Naive B cell (primary cell): ENCODE measurements at regions not wholly inside any gene's neighbourhood (a gene's known extent, or its start where the extent isn't known, plus 50 kb on each side); places are given as distances from the start of the nearest gene placed in this dataset.

Source experiments
- ATAC-seq, 2 donors: fragments of 150-1000 bp; cut with Tn5 transposase; 2 replicates each; pipeline ENCODE4 v1.10.0; 2021; ENCODE audit warnings: low read depth in 2 of 2, mild to moderate bottlenecking in 2 of 2, moderate library complexity in 2 of 2
- DNase-seq: peaks from one replicate; pipeline ENCODE4 v3.0.0; 2022
- H3K27ac Mint-ChIP-seq, 6 donors: one replicate each; pipeline ENCODE4 v1.8.0; 2020 to 2022; ENCODE audit warnings: mild to moderate bottlenecking in 6 of 6, mixed read lengths in 6 of 6, moderate library complexity in 5 of 6, inconsistent platforms in 2 of 6
- H3K27me3 Mint-ChIP-seq, 3 donors: one replicate each; pipeline ENCODE4 v1.8.0; 2021 to 2022; ENCODE audit warnings: mixed read lengths in 3 of 3, mild to moderate bottlenecking in 1 of 3
- H3K36me3 Mint-ChIP-seq, 2 donors: one replicate each; pipeline ENCODE4 v1.8.0; 2020 to 2022; ENCODE audit warnings: mixed read lengths in 2 of 2, inconsistent platforms in 1 of 2, mild to moderate bottlenecking in 1 of 2
- H3K4me1 Mint-ChIP-seq, 3 donors: one replicate each; pipeline ENCODE4 v1.8.0; 2020 to 2022; ENCODE audit warnings: mixed read lengths in 3 of 3, inconsistent platforms in 1 of 3, mild to moderate bottlenecking in 1 of 3, moderate library complexity in 1 of 3
- H3K4me3 Mint-ChIP-seq, 8 donors: one replicate each; pipeline ENCODE4 v1.8.0; 2020 to 2022; ENCODE audit warnings: mild to moderate bottlenecking in 8 of 8, mixed read lengths in 8 of 8, moderate library complexity in 8 of 8, inconsistent platforms in 2 of 8
- H3K9me3 Mint-ChIP-seq, 7 donors: one replicate each; pipeline ENCODE4 v1.8.0; 2020 to 2022; ENCODE audit warnings: mixed read lengths in 7 of 7, mild to moderate bottlenecking in 5 of 7, inconsistent platforms in 2 of 7, moderate library complexity in 1 of 7

DNA sequence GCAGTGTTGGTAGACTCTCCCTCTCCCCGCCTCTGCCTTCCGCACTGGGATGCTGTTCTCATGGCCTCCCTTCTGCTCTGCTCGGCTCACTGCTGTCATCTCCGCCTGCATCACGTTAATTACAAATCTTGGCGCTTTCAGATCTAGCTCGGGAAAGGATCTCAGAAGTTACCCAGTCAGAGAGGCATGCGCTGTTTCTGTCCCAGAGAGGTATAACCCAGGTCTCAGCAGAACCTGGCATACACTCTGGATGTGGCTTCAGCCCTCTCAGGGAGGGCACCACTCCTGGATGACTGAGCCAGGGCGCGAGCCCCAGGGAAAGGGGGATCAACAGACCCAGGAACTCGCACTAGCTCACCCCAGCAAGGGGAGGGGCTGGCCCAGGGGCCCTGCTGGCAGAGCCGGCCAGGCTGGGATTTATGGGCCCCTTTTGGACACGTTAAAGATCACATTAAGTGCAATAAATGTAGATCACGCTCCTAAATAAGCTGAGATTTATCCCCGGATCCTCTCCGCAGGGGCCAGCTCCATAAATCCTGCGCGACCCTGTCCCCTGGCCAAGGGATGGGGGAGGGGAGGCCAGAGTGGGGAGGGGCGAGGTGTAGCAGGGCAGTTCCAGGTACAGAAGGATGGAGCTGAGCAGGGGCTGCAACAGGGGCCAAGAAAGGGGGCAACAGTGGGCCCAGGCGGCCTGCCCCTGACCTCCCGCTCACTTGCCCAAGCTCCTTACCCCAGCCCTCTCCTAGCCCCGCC, 101.3 kb upstream of the ZBTB40 start:
- peaks cover 51 to 73% (median 71%) of the 10 kb centered on the region in 3 donors for H3K27me3 Mint-ChIP-seq
- H3K36me3 Mint-ChIP-seq: no peaks in the 10 kb centered on the region
- H3K4me3 Mint-ChIP-seq: peak overlapping the region in 1 of 8 donors; percentile 2
- ATAC-seq (no peak), DNase-seq (no peak)
- H3K9me3 Mint-ChIP-seq: peaks cover 0 to 3% (median 0%) of the 10 kb centered on the region in 7 donors
- H3K27ac Mint-ChIP-seq: peak overlapping the region in 2 of 6 donors; percentile 47 to 66
- peaks cover 9 to 13% (median 11%) of the 10 kb centered on the region in 3 donors for H3K4me1 Mint-ChIP-seq

DNA sequence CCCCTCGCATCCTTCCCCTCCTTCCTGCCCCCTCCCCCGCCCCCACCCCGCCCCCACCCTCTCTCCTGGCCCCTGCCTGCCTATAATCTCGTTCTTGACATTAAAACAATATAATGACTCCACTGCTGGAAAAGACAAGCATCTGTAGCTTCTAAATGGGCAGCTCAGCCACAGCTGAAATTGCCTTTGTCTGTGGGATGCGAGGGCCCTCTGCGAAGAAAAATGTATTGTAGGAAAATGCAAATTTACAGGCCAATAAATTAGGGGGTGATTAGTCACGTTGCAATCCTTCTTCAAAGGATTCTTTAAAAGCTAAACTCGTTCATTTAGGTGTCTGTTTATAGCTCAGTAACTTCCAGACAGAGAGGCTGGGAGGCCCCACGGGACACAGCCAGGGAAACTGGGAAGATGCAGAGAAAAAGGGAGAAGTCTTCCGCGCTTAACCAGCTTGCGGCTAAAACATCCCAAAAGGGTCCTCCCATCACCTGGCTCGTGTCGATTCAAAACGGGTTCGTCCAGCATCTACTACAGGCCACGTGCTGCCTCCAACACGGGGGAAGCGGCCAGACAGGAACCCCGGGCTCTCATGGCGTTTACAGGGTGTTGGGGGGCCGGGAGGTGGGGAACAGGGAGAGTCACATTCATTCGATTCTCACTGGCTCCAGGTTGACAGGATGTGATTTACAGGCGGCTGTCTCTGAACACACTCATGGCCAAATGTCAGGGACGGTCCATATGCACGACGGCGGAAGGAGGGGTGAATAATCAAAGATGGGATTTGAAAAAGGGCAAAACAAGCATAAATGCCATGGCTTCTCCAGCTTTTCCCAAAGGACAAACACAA, 100.5 kb upstream of the ZBTB40 start:
- H3K4me1 Mint-ChIP-seq: peaks cover 9 to 13% (median 11%) of the 10 kb centered on the region in 3 donors

DNA sequence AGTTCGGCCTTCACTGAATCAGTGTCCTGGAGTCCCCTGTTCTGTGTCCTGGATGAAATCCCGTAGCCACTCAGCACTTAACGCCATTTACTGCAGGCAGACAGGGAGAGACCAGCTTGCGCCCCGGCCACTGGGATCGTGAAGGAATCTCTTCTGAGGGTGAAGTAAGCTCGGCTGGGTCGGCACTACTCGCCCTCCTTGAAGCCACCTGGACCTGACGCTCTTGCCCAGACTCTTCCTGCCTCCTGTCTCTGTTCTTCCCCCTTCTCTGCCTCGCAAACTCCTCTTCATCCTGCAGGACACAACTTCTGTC, 99.9 kb upstream of the ZBTB40 start:
- no peaks in the 10 kb centered on the region for H3K36me3 Mint-ChIP-seq
- H3K27me3 Mint-ChIP-seq: peaks cover 41 to 61% (median 61%) of the 10 kb centered on the region in 3 donors
- peaks cover 9 to 13% (median 11%) of the 10 kb centered on the region in 3 donors for H3K4me1 Mint-ChIP-seq
- H3K9me3 Mint-ChIP-seq: peaks cover 0 to 3% (median 0%) of the 10 kb centered on the region in 7 donors
- ATAC-seq: no peak
- H3K27ac Mint-ChIP-seq: no peak overlapping the region
- DNase-seq: no peak
- H3K4me3 Mint-ChIP-seq: no peak overlapping the region

More for the DNA sequence above, 100.5 kb upstream of the ZBTB40 start:
- no peak for ATAC-seq
- H3K27me3 Mint-ChIP-seq: peaks cover 43 to 65% (median 63%) of the 10 kb centered on the region in 3 donors
- DNase-seq: no peak
- H3K9me3 Mint-ChIP-seq: peaks cover 0 to 3% (median 0%) of the 10 kb centered on the region in 7 donors
- H3K27ac Mint-ChIP-seq: no peak overlapping the region
- peak overlapping the region in 1 of 8 donors; percentile 51 for H3K4me3 Mint-ChIP-seq
- H3K36me3 Mint-ChIP-seq: no peaks in the 10 kb centered on the region

DNA sequence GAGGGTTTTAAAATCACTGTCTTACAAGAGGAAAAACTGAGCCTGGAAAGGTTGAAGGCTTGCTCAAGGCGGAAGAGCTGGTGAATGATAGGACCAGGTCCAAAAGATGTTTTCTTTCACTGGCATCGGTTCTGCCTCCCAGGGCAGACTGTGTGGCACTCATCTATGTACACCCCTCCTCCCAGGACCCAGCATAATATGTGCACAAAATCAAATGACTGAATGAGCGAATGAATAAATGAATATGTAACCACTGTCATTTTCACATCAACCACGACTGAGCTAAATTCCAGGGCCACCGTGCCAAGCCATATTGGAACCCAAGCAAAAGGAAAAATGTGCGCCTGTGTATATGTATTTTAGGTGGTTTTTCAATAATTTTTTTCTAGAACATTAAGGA, 99.3 kb upstream of the ZBTB40 start:
- no peaks in the 10 kb centered on the region for H3K36me3 Mint-ChIP-seq
- no peak overlapping the region for H3K27ac Mint-ChIP-seq
- ATAC-seq (no peak), DNase-seq (no peak)
- peaks cover 9 to 13% (median 11%) of the 10 kb centered on the region in 3 donors for H3K4me1 Mint-ChIP-seq
- peak overlapping the region in 1 of 8 donors; percentile 7 for H3K4me3 Mint-ChIP-seq
- H3K9me3 Mint-ChIP-seq: peaks cover 0 to 3% (median 0%) of the 10 kb centered on the region in 7 donors
- H3K27me3 Mint-ChIP-seq: peaks cover 47 to 65% (median 65%) of the 10 kb centered on the region in 3 donors

DNA sequence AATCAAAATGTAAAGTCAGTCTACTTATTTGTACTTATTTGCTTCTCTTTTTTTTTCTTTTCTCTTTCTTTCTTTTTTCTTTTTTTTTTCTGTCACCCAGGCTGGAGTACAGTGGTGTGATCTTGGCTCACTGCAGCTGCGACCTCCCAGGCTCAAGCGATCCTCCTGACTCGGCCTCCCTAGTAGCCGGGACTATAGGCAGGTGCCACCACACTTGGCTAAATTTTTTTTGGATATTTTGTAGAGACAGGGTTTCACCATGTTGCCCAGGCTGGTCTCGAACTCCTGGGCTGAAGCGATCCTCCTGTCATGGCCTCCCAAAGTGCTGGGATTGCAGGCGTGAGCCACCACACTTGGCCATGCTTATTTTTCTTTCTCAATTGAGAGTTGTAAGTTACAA, 98.8 kb upstream of the ZBTB40 start:
- H3K27ac Mint-ChIP-seq: no peak overlapping the region

DNA sequence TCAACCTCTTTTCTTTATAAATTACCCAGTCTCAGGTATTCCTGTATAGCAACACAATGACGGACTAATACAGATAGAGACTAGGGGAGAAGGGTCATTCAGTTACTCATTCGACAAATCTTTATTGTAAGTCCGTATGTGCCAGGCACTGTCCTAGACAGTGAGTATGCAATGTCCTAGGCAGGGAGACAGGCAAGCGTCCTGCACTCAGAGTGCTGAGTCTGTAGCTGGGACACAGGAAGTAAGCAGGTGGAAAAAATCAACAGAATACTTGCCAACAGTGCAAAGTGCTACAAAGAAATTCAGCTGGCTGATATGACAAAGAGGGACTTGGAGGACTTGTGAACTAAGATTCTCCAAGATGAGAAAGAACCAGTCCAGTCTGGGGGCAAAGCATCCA, 92.2 kb upstream of the ZBTB40 start:
- no peak overlapping the region for H3K4me3 Mint-ChIP-seq
- H3K9me3 Mint-ChIP-seq: peaks cover 0 to 4% (median 0%) of the 10 kb centered on the region in 7 donors
- DNase-seq (no peak), ATAC-seq (no peak)
- H3K27me3 Mint-ChIP-seq: peaks cover 41 to 62% (median 60%) of the 10 kb centered on the region in 3 donors
- peak overlapping the region in 1 of 6 donors; percentile 78 for H3K27ac Mint-ChIP-seq
- no peaks in the 10 kb centered on the region for H3K36me3 Mint-ChIP-seq
- peaks cover 0 to 6% (median 1%) of the 10 kb centered on the region in 3 donors for H3K4me1 Mint-ChIP-seq

More for the DNA sequence above, 98.8 kb upstream of the ZBTB40 start:
- H3K9me3 Mint-ChIP-seq: peaks cover 0 to 4% (median 0%) of the 10 kb centered on the region in 7 donors
- DNase-seq (no peak), ATAC-seq (no peak)
- no peaks in the 10 kb centered on the region for H3K36me3 Mint-ChIP-seq
- H3K4me3 Mint-ChIP-seq: no peak overlapping the region
- peaks cover 9 to 13% (median 11%) of the 10 kb centered on the region in 3 donors for H3K4me1 Mint-ChIP-seq
- peaks cover 45 to 67% (median 67%) of the 10 kb centered on the region in 3 donors for H3K27me3 Mint-ChIP-seq

DNA sequence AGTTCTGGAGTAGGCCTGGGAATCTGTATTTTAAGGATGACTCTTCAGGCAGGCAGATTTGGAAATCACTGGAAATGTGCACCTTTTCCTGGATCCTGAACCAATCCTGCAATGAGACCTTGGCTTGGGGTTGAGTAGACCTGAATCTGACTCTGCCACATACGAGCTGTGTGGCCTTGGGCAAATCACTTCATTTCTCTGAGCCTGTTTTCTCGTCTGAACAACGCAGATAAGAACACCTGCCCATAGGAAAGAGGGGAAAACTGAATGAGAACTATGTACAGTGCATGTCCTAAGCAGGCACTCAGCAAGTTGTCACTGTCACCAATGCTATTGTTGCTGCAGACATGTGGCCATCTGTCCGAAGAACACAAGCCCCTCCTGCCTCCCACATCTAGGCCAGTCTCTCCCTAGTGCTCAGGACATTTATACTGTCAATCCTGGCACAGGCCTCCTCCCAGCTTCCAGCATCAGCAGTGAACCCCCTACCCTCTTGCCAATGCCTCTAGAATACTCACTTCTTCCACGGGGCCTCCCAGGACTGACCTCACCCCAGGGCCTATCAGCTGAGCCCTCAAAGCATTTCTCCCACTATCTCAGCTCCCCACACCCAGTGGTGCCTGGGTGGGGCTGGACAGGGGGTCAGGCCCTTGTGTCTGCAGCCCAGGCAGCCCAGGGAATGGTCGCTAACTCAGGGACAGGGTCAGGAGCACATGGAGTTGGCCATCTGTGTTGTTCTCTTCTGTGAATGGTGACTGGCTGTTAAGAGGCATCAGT, 88.8 kb upstream of the ZBTB40 start:
- Mint-ChIP-seq H3K27ac (no peak overlapping the region), H3K27me3 (peaks cover 33 to 56% (median 52%) of the 10 kb centered on the region in 3 donors), H3K4me1 (peaks cover 0 to 6% (median 1%) of the 10 kb centered on the region in 3 donors), H3K9me3 (peaks cover 0 to 4% (median 0%) of the 10 kb centered on the region in 7 donors), H3K36me3 (no peaks in the 10 kb centered on the region), H3K4me3 (no peak overlapping the region)
- ATAC-seq (no peak), DNase-seq (no peak)

DNA sequence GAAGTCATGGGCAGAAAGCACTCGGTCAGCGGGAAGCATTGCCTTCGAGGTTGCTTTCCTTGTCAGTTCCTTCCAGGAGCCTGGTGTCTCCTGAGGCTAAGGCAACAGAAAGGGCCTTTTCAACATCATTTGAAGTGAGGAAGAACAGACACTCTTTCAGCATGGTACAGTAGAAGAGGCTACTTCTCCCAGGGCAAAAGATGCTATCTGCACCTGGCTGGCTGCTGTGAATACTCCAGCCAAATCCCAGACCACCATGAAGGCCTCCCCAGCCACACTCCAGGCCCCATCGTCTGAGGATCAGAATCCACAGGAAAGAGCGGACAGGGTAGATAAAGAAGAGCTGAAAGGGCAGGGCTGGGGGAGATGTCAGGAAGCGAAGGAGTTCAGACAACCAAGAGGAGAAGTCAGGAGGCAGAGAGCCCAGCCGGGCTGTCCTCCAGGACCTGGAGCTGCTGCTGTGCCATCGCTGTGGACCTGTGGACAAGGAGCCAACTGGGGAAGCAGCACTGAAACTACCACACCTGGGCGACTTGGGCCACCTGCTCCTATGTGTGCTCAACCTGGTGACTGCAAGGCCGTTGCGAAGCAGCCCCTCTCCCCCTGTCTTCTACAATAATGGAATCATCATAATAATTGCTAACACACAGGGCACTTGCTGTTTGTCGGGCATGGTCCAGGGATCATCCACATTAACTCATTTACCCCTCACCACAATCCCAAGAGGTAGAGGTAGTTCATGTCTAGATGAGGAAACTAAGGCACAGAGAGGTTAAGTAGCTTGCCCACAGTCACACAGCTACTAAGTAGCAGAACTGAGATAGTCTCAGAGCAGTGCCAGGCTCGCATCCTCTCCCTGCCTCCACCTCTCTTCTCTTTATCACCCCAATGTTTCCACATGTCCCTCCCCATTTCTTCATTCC, 88.0 kb upstream of the ZBTB40 start:
- DNase-seq (no peak), ATAC-seq (no peak)
- Mint-ChIP-seq H3K27me3 (peaks cover 30 to 55% (median 45%) of the 10 kb centered on the region in 3 donors), H3K36me3 (no peaks in the 10 kb centered on the region), H3K9me3 (peaks cover 0 to 4% (median 0%) of the 10 kb centered on the region in 7 donors), H3K4me3 (no peak overlapping the region), H3K4me1 (peaks cover 0 to 6% (median 1%) of the 10 kb centered on the region in 3 donors), H3K27ac (peak overlapping the region in 1 of 6 donors; percentile 35)

DNA sequence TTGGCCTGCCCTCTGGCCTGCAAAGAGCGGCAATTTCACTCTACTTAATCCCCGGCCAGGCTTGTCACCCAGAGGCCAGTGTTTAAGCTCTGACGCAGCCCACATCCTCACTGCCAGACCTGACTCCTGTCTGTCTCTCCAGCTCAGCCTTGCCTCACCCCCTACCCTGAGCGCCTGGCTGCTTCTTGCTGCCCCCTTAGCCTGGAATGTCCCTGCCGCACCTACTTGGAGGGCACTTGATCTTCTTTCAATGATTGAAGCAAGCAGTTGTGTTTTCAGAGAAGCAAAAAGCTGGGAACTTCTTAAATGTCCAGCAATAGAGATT, 87.4 kb upstream of the ZBTB40 start:
- Mint-ChIP-seq H3K27ac (peak overlapping the region in 1 of 6 donors; percentile 2), H3K4me3 (peak overlapping the region in 1 of 8 donors; percentile 69), H3K36me3 (no peaks in the 10 kb centered on the region), H3K27me3 (peaks cover 24 to 55% (median 45%) of the 10 kb centered on the region in 3 donors), H3K9me3 (peaks cover 0 to 4% (median 0%) of the 10 kb centered on the region in 7 donors), H3K4me1 (peaks cover 0 to 6% (median 1%) of the 10 kb centered on the region in 3 donors)
- no peak for DNase-seq
- no peak for ATAC-seq

DNA sequence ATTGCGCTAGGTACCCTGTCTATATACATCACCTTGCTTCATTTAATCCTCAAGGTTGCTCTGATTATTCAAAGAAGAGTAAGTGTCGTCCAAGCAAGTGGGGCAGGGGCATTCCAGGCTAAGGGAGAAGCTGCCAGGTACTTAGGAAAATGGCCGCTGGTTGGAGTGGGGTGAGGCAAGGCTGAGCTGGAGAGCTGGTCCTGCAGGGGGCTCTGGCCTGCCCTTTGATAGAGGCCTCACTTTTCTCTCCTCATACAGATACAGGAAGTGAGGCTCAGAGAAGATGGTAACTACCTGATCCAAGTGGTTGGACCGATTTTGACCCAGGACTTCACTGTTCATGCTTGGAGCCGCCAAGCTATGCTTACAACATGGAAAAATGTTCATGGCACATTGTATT, 86.9 kb upstream of the ZBTB40 start:
- no peaks in the 10 kb centered on the region for H3K36me3 Mint-ChIP-seq
- no peak overlapping the region for H3K27ac Mint-ChIP-seq
- no peak for ATAC-seq

DNA sequence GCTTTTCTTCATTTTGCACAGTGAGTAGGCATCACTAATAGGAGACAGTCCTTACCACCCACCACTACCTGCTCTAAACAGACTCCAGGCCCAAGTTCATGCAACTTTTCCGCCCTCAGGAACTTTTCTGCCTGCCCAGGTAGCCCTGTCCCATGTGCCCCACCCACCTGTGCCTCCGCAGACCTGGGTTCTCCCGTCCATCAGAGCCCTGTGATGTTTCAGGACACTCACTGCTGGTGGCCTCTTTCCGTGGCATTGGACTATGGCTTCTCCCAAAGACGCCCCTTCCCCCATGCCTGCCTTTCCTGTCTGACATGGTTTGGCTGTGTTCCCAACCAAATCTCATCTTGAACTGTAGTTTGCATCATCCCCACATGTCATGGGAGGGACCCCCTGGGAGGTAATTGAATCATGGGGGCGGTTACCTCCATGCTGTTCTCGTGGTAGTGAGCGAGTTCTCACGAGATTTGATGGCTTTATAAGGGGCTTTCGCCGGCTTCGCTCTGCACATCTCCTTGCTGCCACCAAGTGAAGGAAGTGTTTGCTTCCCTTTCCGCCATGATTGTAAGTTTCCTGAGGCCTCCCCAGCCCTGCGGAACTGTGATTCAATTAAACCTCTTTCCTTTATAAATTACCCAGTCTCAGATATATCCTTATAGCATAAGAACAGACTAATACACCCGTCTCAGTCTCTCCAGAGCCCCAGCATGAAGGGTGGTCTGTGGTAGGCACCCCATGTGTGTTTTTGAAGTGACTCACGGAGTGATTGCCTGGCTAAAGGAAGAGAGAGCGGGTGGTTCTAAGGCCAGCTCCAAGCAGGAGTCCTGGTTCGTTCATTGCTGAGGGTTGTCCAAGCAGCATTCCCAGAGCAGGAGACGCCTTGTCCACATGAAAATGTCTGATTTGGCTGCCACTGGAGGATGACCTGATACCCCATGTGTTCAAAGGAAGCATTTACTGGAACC, 86.0 kb upstream of the ZBTB40 start:
- Mint-ChIP-seq H3K4me3 (no peak overlapping the region), H3K27ac (peak overlapping the region in 1 of 6 donors; percentile 19), H3K36me3 (no peaks in the 10 kb centered on the region), H3K9me3 (no peaks in the 10 kb centered on the region), H3K4me1 (peaks cover 0 to 1% (median 0%) of the 10 kb centered on the region in 3 donors), H3K27me3 (peaks cover 17 to 51% (median 42%) of the 10 kb centered on the region in 3 donors)
- ATAC-seq: no peak
- no peak for DNase-seq

More for the DNA sequence above, 86.9 kb upstream of the ZBTB40 start:
- Mint-ChIP-seq H3K4me3 (no peak overlapping the region), H3K4me1 (peaks cover 0 to 6% (median 1%) of the 10 kb centered on the region in 3 donors), H3K27me3 (peaks cover 19 to 50% (median 42%) of the 10 kb centered on the region in 3 donors), H3K9me3 (peaks cover 0 to under 1% (median 0%) of the 10 kb centered on the region in 7 donors)
- DNase-seq: no peak
